GM23248 (cell line): ENCODE measurements at regions not wholly inside any gene's neighbourhood (a gene's known extent, or its start where the extent isn't known, plus 50 kb on each side); places are given as distances from the start of the nearest gene placed in this dataset.

Experiments used
- EZH2 ChIP-seq: fragments of 200-600 bp; sonication (generic); IDR thresholded peaks from 2 replicates; pipeline ENCODE4 v1.6.1; 2018; ENCODE audit warnings: antibody characterized with exemption, mild to moderate bottlenecking; ENCODE audit not compliant: insufficient read depth, poor library complexity, severe bottlenecking
- EZH2phosphoT487 ChIP-seq: fragments of 200-600 bp; sonication (generic); IDR thresholded peaks from 2 replicates; pipeline ENCODE4 v1.6.1; 2018; ENCODE audit warnings: antibody characterized with exemption, moderate library complexity, mild to moderate bottlenecking, low read depth; ENCODE audit not compliant: insufficient read depth

DNA sequence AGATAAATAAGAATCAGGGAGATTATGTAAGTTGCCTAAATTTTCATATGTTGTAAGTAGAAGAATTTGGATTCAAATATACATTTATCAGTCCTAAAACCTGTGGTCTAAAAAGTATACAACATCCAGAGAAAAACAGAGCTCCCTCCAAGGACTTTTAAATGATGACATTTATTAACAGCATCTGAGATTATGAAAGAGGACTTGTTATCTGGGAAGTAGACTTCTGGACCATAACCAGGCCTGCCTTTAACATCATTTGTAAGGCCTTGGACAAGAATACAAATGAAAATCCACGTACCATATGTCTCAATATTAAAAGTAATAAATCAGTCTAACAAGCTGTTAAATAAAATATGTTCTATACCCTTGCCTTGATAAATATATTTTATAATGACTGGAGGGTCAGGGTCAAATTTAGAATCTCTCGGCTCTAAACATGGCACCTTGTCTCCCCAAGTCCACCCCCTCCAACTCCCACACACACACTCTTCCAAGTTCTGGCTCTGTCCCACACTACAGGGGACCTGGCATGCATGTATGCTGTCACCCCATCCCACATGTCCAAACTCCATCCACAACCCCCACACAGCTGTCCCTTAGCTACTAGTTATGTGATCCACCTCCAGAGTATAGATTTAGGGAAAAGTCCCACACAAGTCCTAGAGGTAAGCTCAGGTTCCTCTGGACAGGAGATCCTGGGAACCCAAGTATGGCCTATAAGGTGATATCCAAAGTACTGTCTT, 382.6 kb downstream of the CDH2 start:
- TF ChIP-seq EZH2: no peak
- no peak for TF ChIP-seq EZH2phosphoT487
